GM12864 (cell line): ENCODE measurements at regions not wholly inside any gene's neighbourhood (a gene's known extent, or its start where the extent isn't known, plus 50 kb on each side); places are given as distances from the start of the nearest gene placed in this dataset.

Source experiments
- DNase-seq: peaks from one replicate; pipeline ENCODE4 v3.0.0-alpha.2; 2011; ENCODE audit warnings: low read depth
- H3K4me3 ChIP-seq: 2 replicates; pipeline ENCODE4 v1.5.1; 2011; ENCODE audit warnings: mild to moderate bottlenecking, low read depth, low read length, control low read depth
- CTCF ChIP-seq: IDR thresholded peaks from 2 replicates; pipeline ENCODE4 v1.5.1; 2011; ENCODE audit warnings: low read depth, mild to moderate bottlenecking, moderate library complexity, low read length, control low read depth, inconsistent platforms; ENCODE audit errors: missing control alignments

GRCh38 chr6:40734607-40735006 lies 147.4 kb upstream of the LRFN2 start:
- no peak overlapping the region for H3K4me3 ChIP-seq
- TF ChIP-seq CTCF: no peak
- DNase-seq: no peak

GRCh38 chr6:40733770-40734396 lies 146.7 kb upstream of the LRFN2 start:
- H3K4me3 ChIP-seq: no peak overlapping the region
- no peak for TF ChIP-seq CTCF
- DNase-seq: no peak

GRCh38 chr6:40733290-40733689 lies 146.1 kb upstream of the LRFN2 start:
- no peak overlapping the region for H3K4me3 ChIP-seq
- DNase-seq: no peak
- TF ChIP-seq CTCF: no peak

- no peak for TF ChIP-seq CTCF
- no peak for DNase-seq
- no peak overlapping the region for H3K4me3 ChIP-seq
Measured at GRCh38 chr6:40732878-40733277, 145.7 kb upstream of the LRFN2 start.

- H3K4me3 ChIP-seq: no peak overlapping the region
- no peak for DNase-seq
- no peak for TF ChIP-seq CTCF
Measured at GRCh38 chr6:40728643-40729042, 141.5 kb upstream of the LRFN2 start.

GRCh38 chr6:40727271-40727670 lies 140.1 kb upstream of the LRFN2 start:
- no peak for DNase-seq
- no peak for TF ChIP-seq CTCF
- H3K4me3 ChIP-seq: no peak overlapping the region

GRCh38 chr6:40726853-40727252 lies 139.7 kb upstream of the LRFN2 start:
- no peak overlapping the region for H3K4me3 ChIP-seq
- TF ChIP-seq CTCF: no peak
- no peak for DNase-seq
